IMR-90 (cell line): ENCODE measurements at regions not wholly inside any gene's neighbourhood (a gene's known extent, or its start where the extent isn't known, plus 50 kb on each side); places are given as distances from the start of the nearest gene placed in this dataset.

ENCODE experiments used
- ATAC-seq: fragments of 200-7000 bp; cut with Tn5 transposase; 2 replicates; pipeline ENCODE4 v1.9.1; 2020; ENCODE audit warnings: low read depth, mild to moderate bottlenecking, moderate library complexity
- BruUV-seq: library from RNA; stranded (reverse); fragments of 400-500 nt; replicated peaks from 2 replicates; lab custom pipeline; 2021; lab: Mats Ljungman, UMichigan
- CTCF ChIA-PET: fragments of 300-600 bp; formaldehyde crosslinking; extraction: SDS; loops from one replicate; lab custom pipeline; 2021; ENCODE audit warnings: antibody characterized with exemption; lab: Yijun Ruan, JAX
- POLR2A ChIA-PET: fragments of 300-600 bp; sonication (Branson Sonifier 250); formaldehyde crosslinking; loops from one replicate; lab custom pipeline; 2022; ENCODE audit warnings: antibody characterized with exemption; ENCODE audit not compliant: unreplicated experiment; lab: Charles Lee
- DNase-seq: peaks from one replicate; pipeline ENCODE4 v3.0.0; 2013
- H2AFZ ChIP-seq: replicated peaks from 2 replicates; pipeline ENCODE3; 2013; ENCODE audit warnings: low read length, mild to moderate bottlenecking; ENCODE audit not compliant: poor library complexity
- H2AK5ac ChIP-seq: 2 replicates; pipeline ENCODE4 v1.6.1; 2013; ENCODE audit warnings: low read depth, low read length, inconsistent platforms
- H2AK9ac ChIP-seq: replicated peaks from 2 replicates; pipeline ENCODE3; 2013; ENCODE audit warnings: mild to moderate bottlenecking, low read depth, low read length, moderate library complexity; ENCODE audit not compliant: poor library complexity
- H2BK120ac ChIP-seq: 2 replicates; pipeline ENCODE4 v1.6.1; 2013; ENCODE audit warnings: low read depth, low read length, inconsistent platforms
- H2BK15ac ChIP-seq: 3 replicates; pipeline ENCODE4 v1.6.1; 2013; ENCODE audit warnings: low read depth, low read length, inconsistent platforms
- H2BK20ac ChIP-seq: 2 replicates; pipeline ENCODE4 v1.6.1; 2013; ENCODE audit warnings: low read depth, mild to moderate bottlenecking, inconsistent platforms, low read length, moderate library complexity
- H2BK5ac ChIP-seq: 2 replicates; pipeline ENCODE4 v1.6.1; 2013; ENCODE audit warnings: mild to moderate bottlenecking, low read depth, low read length, inconsistent platforms; ENCODE audit not compliant: poor library complexity, severe bottlenecking
- H3K14ac ChIP-seq: replicated peaks from 2 replicates; pipeline ENCODE4 v1.6.1; 2013; ENCODE audit warnings: low read depth, low read length, inconsistent platforms
- H3K18ac ChIP-seq: 2 replicates; pipeline ENCODE4 v1.6.1; 2013; ENCODE audit warnings: low read depth, low read length, control low read depth
- H3K23ac ChIP-seq: 2 replicates; pipeline ENCODE4 v1.6.1; 2013; ENCODE audit warnings: low read depth, low read length, inconsistent platforms
- H3K27ac ChIP-seq: 2 replicates; pipeline ENCODE4 v1.5.1; 2013; ENCODE audit warnings: mild to moderate bottlenecking, control low read depth, low read length; ENCODE audit not compliant: insufficient read depth
- H3K27me3 ChIP-seq: 2 replicates; pipeline ENCODE4 v1.6.1; 2013; ENCODE audit warnings: low read length; ENCODE audit not compliant: control insufficient read depth, insufficient read depth
- H3K36me3 ChIP-seq: 2 replicates; pipeline ENCODE4 v1.6.1; 2013; ENCODE audit warnings: low read length, mixed read lengths; ENCODE audit not compliant: control insufficient read depth, insufficient read depth
- H3K4ac ChIP-seq: 2 replicates; pipeline ENCODE4 v1.6.1; 2013; ENCODE audit warnings: low read depth, low read length, inconsistent platforms
- H3K4me1 ChIP-seq: 2 replicates; pipeline ENCODE4 v1.6.1; 2013; ENCODE audit warnings: low read length, mixed read lengths; ENCODE audit not compliant: control insufficient read depth, insufficient read depth
- H3K4me2 ChIP-seq: 2 replicates; pipeline ENCODE4 v1.6.1; 2013; ENCODE audit warnings: low read depth, mild to moderate bottlenecking, control low read depth, low read length, moderate library complexity
- H3K4me3 ChIP-seq: 2 replicates; pipeline ENCODE4 v1.5.1; 2013; ENCODE audit warnings: low read depth, mild to moderate bottlenecking, control low read depth, low read length, moderate library complexity; ENCODE audit not compliant: insufficient read depth
- H3K56ac ChIP-seq: 2 replicates; pipeline ENCODE4 v1.6.1; 2013; ENCODE audit warnings: low read length, inconsistent platforms; ENCODE audit not compliant: insufficient read depth; ENCODE audit errors: extremely low read depth
- H3K79me1 ChIP-seq, 2 experiments: 2 replicates each; pipeline ENCODE4 v1.6.1; 2013; ENCODE audit warnings: low read length in 2 of 2, inconsistent platforms in 1 of 2, low read depth in 1 of 2
- H3K9ac ChIP-seq: 2 replicates; pipeline ENCODE4 v1.6.1; 2013; ENCODE audit warnings: low read depth, low read length, control low read depth
- H3K9me1 ChIP-seq: 2 replicates; pipeline ENCODE4 v1.6.1; 2013; ENCODE audit warnings: low read length, inconsistent platforms; ENCODE audit not compliant: insufficient read depth
- H3K9me3 ChIP-seq: 2 replicates; pipeline ENCODE4 v1.6.1; 2013; ENCODE audit warnings: low read length; ENCODE audit not compliant: control insufficient read depth, insufficient read depth
- H4K20me1 ChIP-seq: 2 replicates; pipeline ENCODE4 v1.6.1; 2013; ENCODE audit warnings: low read length, inconsistent platforms; ENCODE audit not compliant: insufficient read depth
- H4K5ac ChIP-seq: 2 replicates; pipeline ENCODE4 v1.6.1; 2013; ENCODE audit warnings: mild to moderate bottlenecking, low read depth, low read length, control low read depth
- H4K8ac ChIP-seq, 2 experiments: 2 replicates each; pipeline ENCODE4 v1.6.1; 2013; ENCODE audit warnings: low read depth in 2 of 2, low read length in 2 of 2, control low read depth in 1 of 2, inconsistent platforms in 1 of 2
- H4K91ac ChIP-seq: 2 replicates; pipeline ENCODE4 v1.6.1; 2013; ENCODE audit warnings: low read depth, low read length, inconsistent platforms; ENCODE audit not compliant: insufficient read depth
- RAD21 ChIP-seq: IDR thresholded peaks from 2 replicates; pipeline ENCODE4 v1.6.1; 2012; ENCODE audit warnings: low read length, improper control_type of control experiment
- WGBS, 2 experiments: methylation state at CpG; one replicate each; pipeline versions ENCODE4 v1.1.5 to v1.1.7; 2013; ENCODE audit warnings: missing lambda C conversion rate in 2 of 2; ENCODE audit not compliant: insufficient read length in 1 of 2; ENCODE audit errors: extremely low coverage in 2 of 2; 5-methylcytosine and 5-hydroxymethylcytosine counted together
- dilution Hi-C: fragments of 300-500 bp; cut with HindIII; formaldehyde crosslinking; loops from one replicate; pipeline ENCODE4 v1.14.3; 2018; ENCODE audit warnings: low sequenced_read_pairs; ENCODE audit not compliant: unreplicated experiment
- in situ Hi-C: fragments of 300-500 bp; cut with MboI; formaldehyde crosslinking; loops from 3 replicates; pipeline ENCODE4 v1.14.3; 2019; ENCODE audit warnings: low sequenced_read_pairs, inconsistent platforms, mixed read lengths
- intact Hi-C: fragments of 100-400 bp; cut with micrococcal nuclease; formaldehyde crosslinking; loops from 2 replicates; pipeline ENCODE4 v1.10.0; 2022

DNA sequence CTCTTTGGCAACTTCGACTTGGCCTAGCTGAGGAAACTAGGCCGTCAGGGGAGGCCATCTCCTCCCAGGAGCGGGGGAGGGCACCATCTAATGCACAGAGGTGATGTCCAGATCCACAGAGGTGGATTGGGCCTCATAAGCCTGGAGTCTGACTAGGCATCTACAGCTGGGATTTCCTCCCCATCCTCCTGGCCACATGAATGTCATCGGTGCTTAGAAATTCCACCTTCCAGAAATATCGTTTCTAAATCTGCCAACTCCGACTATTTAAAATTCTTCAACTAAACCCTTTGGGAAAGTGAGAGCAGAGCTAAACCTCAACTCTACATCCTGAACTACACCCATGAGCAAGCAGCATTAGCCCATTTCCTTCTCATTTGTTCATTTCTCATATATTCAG is 118.7 kb downstream of the WNT5A start:
- Histone ChIP-seq H2BK5ac (no peak overlapping the region), H2AK5ac (no peak overlapping the region), H3K27ac (no peak overlapping the region), H3K4ac (no peak overlapping the region), H3K27me3 (no peaks in the 10 kb centered on the region), H4K91ac (no peak overlapping the region), H3K79me1 (no peaks in the 10 kb centered on the region), H2BK15ac (no peak overlapping the region), H4K20me1 (no peaks in the 10 kb centered on the region), H3K9me1 (no peaks in the 10 kb centered on the region; the same call in 1 of the 2 replicates), H3K9me3 (peaks cover 2% of the 10 kb centered on the region; the same call in 1 of the 2 replicates), H3K4me1 (no peaks in the 10 kb centered on the region), H2AK9ac (no peak overlapping the region), H3K36me3 (no peaks in the 10 kb centered on the region), H2BK20ac (no peak overlapping the region), H2AFZ (no peak overlapping the region), H3K18ac (no peak overlapping the region), H3K4me3 (no peak overlapping the region), H3K14ac (no peak overlapping the region), H2BK120ac (no peak overlapping the region), H3K4me2 (no peak overlapping the region), H3K23ac (no peak overlapping the region), H4K5ac (no peak overlapping the region), H4K8ac (no peak overlapping the region), H3K9ac (no peak overlapping the region), H3K56ac (no peak overlapping the region)
- no peak for ATAC-seq
- DNase-seq = no peak
- dilution Hi-C loops = no loop called here
- intact Hi-C loops = no loop called here
- in situ Hi-C loops = no loop called here
- POLR2A ChIA-PET = no interaction called here
- BruUV-seq = no TSS peak
- CTCF ChIA-PET = no interaction called here
- TF ChIP-seq RAD21 = no peak
- WGBS, 2 experiments = 92% methylated on average over 5 of the region's 6 CpGs; no CpG with 5 or more reads in 1 of the 2 experiments
